GM23338 (cell line): ENCODE measurements at regions not wholly inside any gene's neighbourhood (a gene's known extent, or its start where the extent isn't known, plus 50 kb on each side); places are given as distances from the start of the nearest gene placed in this dataset.

Source experiments
- CREB1 ChIP-seq: fragments of 250-450 bp; sonication (Bioruptor Pico); IDR thresholded peaks from 2 replicates; pipeline ENCODE4 v1.5.0; 2020; ENCODE audit warnings: low read depth, mild to moderate bottlenecking, moderate library complexity
- CTCF ChIP-seq, 2 experiments: fragments of 200-600 bp in 1 of 2; sonication (generic) in 1 of 2; conservative IDR thresholded peaks; 2 replicates each; pipeline versions ENCODE4 v1.5.1 to v1.6.1; 2016 to 2017; ENCODE audit warnings: antibody characterized with exemption in 2 of 2, low read depth in 2 of 2, mild to moderate bottlenecking in 2 of 2, moderate library complexity in 1 of 2
- EZH2 ChIP-seq: fragments of 200-600 bp; sonication (generic); IDR thresholded peaks from one replicate; pipeline ENCODE4 v1.8.0; 2017; ENCODE audit warnings: antibody characterized with exemption, mild to moderate bottlenecking, low read depth; ENCODE audit not compliant: unreplicated experiment
- EZH2phosphoT487 ChIP-seq: fragments of 200-600 bp; sonication (generic); IDR thresholded peaks from one replicate; pipeline ENCODE4 v1.8.1; 2018; ENCODE audit warnings: antibody characterized with exemption; ENCODE audit not compliant: unreplicated experiment
- POLR2AphosphoS5 ChIP-seq: IDR thresholded peaks from 2 replicates; pipeline ENCODE4 v1.6.1; 2016; ENCODE audit warnings: antibody characterized with exemption, low read depth
- ZNF114 ChIP-seq: fragments of 250-450 bp; sonication (Bioruptor Pico); IDR thresholded peaks from 2 replicates; pipeline ENCODE4 v1.5.0; 2020; ENCODE audit warnings: mild to moderate bottlenecking, moderate library complexity
- ZNF331 ChIP-seq: fragments of 250-450 bp; sonication (Bioruptor Pico); IDR thresholded peaks from 2 replicates; pipeline ENCODE4 v1.5.0; 2020; ENCODE audit warnings: low read depth, mild to moderate bottlenecking, moderate library complexity

GRCh38 chr4:164484551-164484950 is 269.4 kb upstream of the SMIM31 start:
- TF ChIP-seq CTCF (conservative IDR thresholded peaks at IDR 0.05; ENCODE audit: low read depth in 2 of 2) (no peak), ZNF114 (no peak), CREB1 (CRISPR knock-in tag) (no peak), EZH2phosphoT487 (no peak), ZNF331 (CRISPR knock-in tag) (no peak), EZH2 (no peak), POLR2AphosphoS5 (no peak)
